ENCODE measurements at regions not wholly inside any gene's neighbourhood (a gene's known extent, or its start where the extent isn't known, plus 50 kb on each side); places are given as distances from the start of the nearest gene placed in this dataset.
A peak's percentile ranks its signal among the peaks of the same experiment; 100 is the strongest.

- H3K27ac Mint-ChIP-seq: peak overlapping the region in 2 of 3 experiments; percentile 44 to 57; a peak in 1 of 7 replicates
- Histone ChIP-seq H2BK120ac (ENCODE audit: low read depth, low read length, poor library complexity, severe bottlenecking) (no peak overlapping the region), H3K4ac (ENCODE audit: low read depth, low read length) (no peak overlapping the region), H3T11ph (ENCODE audit: low read length) (no peak overlapping the region), H4K20me1 (ENCODE audit: control insufficient read depth, insufficient read depth, insufficient read length) (no peaks in the 10 kb centered on the region), H2BK5ac (ENCODE audit: insufficient read length, low read length) (no peak overlapping the region), H4K5ac (ENCODE audit: insufficient read length, low read depth, low read length) (no peak overlapping the region), H3K9ac (ENCODE audit: extremely low read depth, insufficient read length, low read length) (no peak overlapping the region), H3K4me2 (ENCODE audit: insufficient read depth, insufficient read length, low read length) (no peak overlapping the region), H2AFZ (ENCODE audit: low read length) (no peak overlapping the region), H3K18ac (ENCODE audit: insufficient read length, low read depth, low read length) (no peak overlapping the region), H3K27me3 (ENCODE audit: insufficient read depth, low read length) (no peaks in the 10 kb centered on the region), H4K8ac (replicated peaks; ENCODE audit: insufficient read length, low read depth, low read length) (no peak overlapping the region), H3K23me2 (ENCODE audit: insufficient read length, low read depth, low read length, poor library complexity, severe bottlenecking) (no peaks in the 10 kb centered on the region), H2BK12ac (ENCODE audit: insufficient read length, low read depth, low read length) (no peak overlapping the region), H4K91ac (ENCODE audit: insufficient read length, low read depth, low read length) (no peak overlapping the region), H3K79me2 (ENCODE audit: insufficient read depth, low read length) (no peaks in the 10 kb centered on the region; the same call in 1 of the 2 replicates), H3K23ac (ENCODE audit: insufficient read length, low read depth, low read length) (no peak overlapping the region), H3K14ac (ENCODE audit: insufficient read depth, low read length) (no peak overlapping the region), H3K4me1 (ENCODE audit: insufficient read depth, low read length) (peaks cover 3% of the 10 kb centered on the region), H2BK15ac (ENCODE audit: low read depth, low read length) (no peak overlapping the region), H3K9me3 (ENCODE audit: control insufficient read depth, low read depth, low read length) (no peaks in the 10 kb centered on the region), H2AK5ac (ENCODE audit: insufficient read length, low read length) (no peak overlapping the region), H3K56ac (ENCODE audit: insufficient read length, low read depth, low read length) (no peak overlapping the region), H3K27ac (ENCODE audit: insufficient read length, low read depth, low read length) (no peak overlapping the region), H2BK20ac (ENCODE audit: low read depth, low read length, poor library complexity, severe bottlenecking) (no peak overlapping the region), H3K79me1 (ENCODE audit: insufficient read depth, low read depth, low read length, poor library complexity, severe bottlenecking) (no peaks in the 10 kb centered on the region)
- no peak for DNase-seq
- peaks cover 18 to 19% of the 10 kb centered on the region in 2 experiments for H3K4me1 Mint-ChIP-seq
- peaks cover 2 to 5% (median 4%) of the 10 kb centered on the region in 3 experiments; a peak in 4 of 7 replicates for H3K36me3 Mint-ChIP-seq (ENCODE audit: insufficient read depth in 1 of 3, low read depth in 3 of 3)
- TF ChIP-seq CTCF (conservative IDR thresholded peaks at IDR 0.05): no peak
- no CpG with 5 or more reads among the region's 11 CpGs for WGBS (ENCODE audit: extremely low coverage, insufficient read length, low lambda C conversion rate)
- H3K9me3 Mint-ChIP-seq: no peaks in the 10 kb centered on the region
- H3K27me3 Mint-ChIP-seq (ENCODE audit: low read depth): no peaks in the 10 kb centered on the region
- H3K4me3 Mint-ChIP-seq: peak overlapping the region in 1 of 2 experiments; percentile 17; a peak in 1 of 5 replicates
Observed at GRCh38 chr6:26163427-26164119, 76.3 kb downstream of the HFE start.

Measured in H9 (cell line).